HuH-7 (cell line): ENCODE measurements at regions not wholly inside any gene's neighbourhood (a gene's known extent, or its start where the extent isn't known, plus 50 kb on each side); places are given as distances from the start of the nearest gene placed in this dataset.

Experiments used
- DNase-seq: peaks from one replicate; pipeline ENCODE4 v3.0.0; 2011; ENCODE audit warnings: low spot score

GRCh38 chr7:49376817-49377375 is 396.5 kb upstream of the VWC2 start:
- DNase-seq, result no peak

- no peak for DNase-seq
These were observed 386.6 kb upstream of the VWC2 start for GRCh38 chr7:49386792-49387191.

GRCh38 chr7:49389871-49390479 is 383.5 kb upstream of the VWC2 start:
- no peak for DNase-seq

DNA sequence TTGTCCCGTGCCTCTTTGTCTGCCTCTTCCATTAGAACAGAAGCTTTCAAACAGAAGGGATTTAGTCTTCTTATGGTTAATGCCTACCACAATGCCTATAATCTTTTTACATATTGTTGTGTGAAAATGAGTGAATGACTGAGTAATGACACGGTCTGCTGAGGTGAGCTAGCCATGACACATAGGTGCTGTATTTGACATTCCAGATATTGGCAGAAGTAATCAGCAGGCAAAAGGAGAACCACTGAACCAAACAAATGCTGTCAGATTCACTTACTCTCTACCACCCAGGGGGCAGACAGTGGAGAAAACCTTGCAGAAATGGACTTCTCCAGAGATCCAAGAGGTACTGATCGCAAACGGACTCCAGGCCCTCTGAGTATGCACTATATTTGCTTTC is 377.2 kb upstream of the VWC2 start:
- DNase-seq, result no peak

DNA sequence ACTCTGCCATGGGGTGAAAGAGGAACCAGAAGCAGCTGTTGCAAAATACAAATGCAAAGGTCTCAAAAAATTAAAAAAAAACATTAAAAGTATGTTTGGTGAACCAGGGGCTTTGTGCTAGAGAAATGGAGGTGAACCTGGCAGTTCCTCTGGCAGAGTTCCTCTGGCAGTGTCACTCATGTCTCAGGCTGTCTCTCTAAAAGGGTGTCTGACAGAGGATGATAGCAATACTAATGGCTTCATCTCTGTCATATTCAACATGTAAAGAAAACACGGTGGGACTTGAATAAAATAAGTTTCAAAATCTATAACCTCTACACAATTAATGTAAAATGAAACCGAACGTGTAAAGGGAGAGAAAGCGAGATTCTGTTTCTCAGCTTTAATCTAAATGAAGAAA is 375.7 kb upstream of the VWC2 start:
- DNase-seq, result no peak

- no peak for DNase-seq
These were observed 375.2 kb upstream of the VWC2 start for GRCh38 chr7:49398236-49398635.

- DNase-seq, result no peak
These were observed 374.7 kb upstream of the VWC2 start for GRCh38 chr7:49398746-49399145.

GRCh38 chr7:49400891-49401550 is 372.4 kb upstream of the VWC2 start:
- DNase-seq, result no peak

GRCh38 chr7:49403844-49404243 is 369.6 kb upstream of the VWC2 start:
- DNase-seq, result no peak

GRCh38 chr7:49407205-49407604 is 366.2 kb upstream of the VWC2 start:
- no peak for DNase-seq

GRCh38 chr7:49417034-49417433 is 356.4 kb upstream of the VWC2 start:
- DNase-seq, result no peak

- no peak for DNase-seq
These were observed 354.5 kb upstream of the VWC2 start for GRCh38 chr7:49418963-49419362.

- no peak for DNase-seq
These were observed 350.9 kb upstream of the VWC2 start for GRCh38 chr7:49422564-49422963.

- DNase-seq, result no peak
These were observed 349.3 kb upstream of the VWC2 start for GRCh38 chr7:49424109-49424508.

DNA sequence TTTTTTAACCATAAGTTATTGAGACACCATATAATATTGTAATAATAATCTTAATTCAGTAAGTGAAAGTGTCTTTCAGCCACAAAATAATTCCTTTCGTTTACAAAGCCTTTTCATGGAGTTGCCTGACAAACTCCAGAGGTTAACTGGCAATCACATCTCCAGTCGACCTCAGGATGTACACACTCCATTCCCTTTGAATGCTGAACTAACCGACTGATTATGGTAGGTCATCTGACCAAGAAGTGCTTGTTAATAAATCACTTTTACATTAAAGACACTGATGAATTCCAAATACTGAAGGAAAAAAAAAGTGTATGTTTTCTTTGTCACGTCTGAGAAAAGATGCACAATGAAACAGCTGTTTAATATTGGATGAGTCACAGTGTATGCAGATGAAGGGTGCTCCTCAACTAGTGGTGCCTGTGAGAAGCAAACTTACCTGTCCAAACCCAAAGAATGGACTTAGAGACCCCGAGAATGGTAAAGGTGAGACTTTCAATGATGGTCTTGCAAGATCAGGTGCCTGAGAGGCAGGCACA is 348.1 kb upstream of the VWC2 start:
- DNase-seq, result no peak

GRCh38 chr7:49432254-49432653 is 341.2 kb upstream of the VWC2 start:
- no peak for DNase-seq

DNA sequence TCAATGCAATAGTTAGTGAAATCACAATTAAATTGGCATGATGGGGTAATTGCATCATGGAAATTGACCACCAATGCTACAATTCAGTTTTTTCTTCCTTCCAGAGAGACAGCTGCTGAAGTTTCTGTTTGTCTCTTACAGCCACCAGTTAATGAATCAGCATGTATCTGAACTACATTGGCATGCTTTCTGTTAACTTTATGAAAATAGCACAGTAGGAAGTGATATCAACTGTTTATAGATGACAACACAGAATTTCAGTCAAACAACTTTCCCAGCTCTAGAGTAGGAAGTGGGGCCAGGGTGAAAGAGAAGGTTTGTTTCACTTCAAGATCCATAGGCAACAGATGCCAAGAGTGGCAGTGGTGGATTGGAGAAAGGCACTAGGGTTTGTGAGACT is 339.6 kb upstream of the VWC2 start:
- no peak for DNase-seq

DNA sequence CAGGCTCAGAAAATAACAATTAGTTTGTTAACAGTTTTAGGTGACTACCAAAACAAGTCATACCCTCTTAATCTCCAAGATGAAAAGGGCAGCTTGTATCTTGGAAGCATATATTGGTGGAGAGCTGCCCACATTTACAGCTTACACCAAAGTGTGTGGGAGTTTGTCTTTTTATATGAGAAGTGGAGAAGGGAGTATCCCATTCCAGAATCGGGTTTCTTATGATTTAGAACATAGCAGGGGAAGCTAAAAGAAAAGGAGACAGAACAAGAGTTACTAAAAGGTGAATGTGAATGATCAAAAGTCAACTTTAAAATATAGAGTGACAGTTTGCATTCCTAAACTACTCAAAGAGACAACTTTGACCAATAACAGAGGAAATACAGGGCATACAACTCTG is 338.6 kb upstream of the VWC2 start:
- no peak for DNase-seq

- no peak for DNase-seq
These were observed 335.2 kb upstream of the VWC2 start for GRCh38 chr7:49438281-49438680.

DNA sequence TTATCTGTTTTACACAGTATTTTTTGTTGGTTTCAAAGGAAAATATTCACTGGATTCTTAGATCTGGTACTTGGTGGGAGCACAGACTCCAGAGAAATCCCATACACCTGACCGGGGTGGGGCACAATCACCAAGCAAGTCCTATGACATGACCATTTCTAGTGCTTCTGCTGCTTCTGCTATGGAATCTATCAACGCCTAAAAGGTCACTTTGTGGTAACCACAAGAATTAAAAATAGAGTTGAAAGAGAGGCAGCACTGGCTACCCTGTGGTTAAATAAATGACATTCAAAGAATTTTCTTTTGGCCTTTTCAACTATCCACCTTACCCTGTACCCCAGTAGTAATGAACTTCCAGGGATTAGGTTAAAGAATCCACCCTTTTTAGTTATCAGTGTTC is 329.9 kb upstream of the VWC2 start:
- DNase-seq, result no peak

DNA sequence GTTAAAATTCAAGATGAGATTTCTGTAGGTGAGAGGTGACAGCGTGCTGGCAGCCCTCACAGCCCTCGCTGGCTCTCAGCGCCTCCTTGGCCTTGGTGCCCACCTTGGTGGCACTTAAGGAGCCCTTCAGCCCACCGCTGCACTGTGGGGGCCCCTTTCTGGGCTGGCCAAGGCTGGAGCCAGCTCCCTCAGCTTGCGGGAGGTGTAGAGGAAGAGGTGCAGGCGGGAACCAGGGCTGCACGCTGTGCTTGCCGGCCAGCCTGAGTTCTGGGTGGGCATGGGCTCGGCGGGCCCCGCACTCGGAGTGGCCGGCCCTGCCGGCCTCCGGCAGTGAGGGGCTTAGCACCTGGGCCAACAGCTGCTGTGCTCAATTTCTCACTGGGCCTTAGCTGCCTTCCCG is 320.0 kb upstream of the VWC2 start:
- DNase-seq, result no peak

- no peak for DNase-seq
These were observed 294.0 kb upstream of the VWC2 start for GRCh38 chr7:49479441-49479840.

GRCh38 chr7:49479936-49480544 is 293.4 kb upstream of the VWC2 start:
- no peak for DNase-seq
